Mesendoderm (in vitro differentiated cells): ENCODE measurements at regions not wholly inside any gene's neighbourhood (a gene's known extent, or its start where the extent isn't known, plus 50 kb on each side); places are given as distances from the start of the nearest gene placed in this dataset.

ENCODE experiments used
- DNase-seq: peaks from one replicate; pipeline ENCODE4 v3.0.0; 2013
- H2AK5ac ChIP-seq: 2 replicates; pipeline ENCODE4 v1.6.1; 2013; ENCODE audit warnings: low read length, inconsistent platforms
- H2BK120ac ChIP-seq: 2 replicates; pipeline ENCODE4 v1.6.1; 2013; ENCODE audit warnings: low read depth, mild to moderate bottlenecking, low read length, moderate library complexity, mixed read lengths
- H2BK15ac ChIP-seq: replicated peaks from 2 replicates; pipeline ENCODE4 v1.6.1; 2013; ENCODE audit warnings: low read depth, mild to moderate bottlenecking, moderate library complexity
- H2BK5ac ChIP-seq: 2 replicates; pipeline ENCODE4 v1.6.1; 2013; ENCODE audit warnings: low read length, inconsistent platforms
- H3K18ac ChIP-seq: 2 replicates; pipeline ENCODE4 v1.6.1; 2013; ENCODE audit warnings: mild to moderate bottlenecking, low read length, mixed read lengths
- H3K23ac ChIP-seq: one replicate; pipeline ENCODE4 v1.6.1; 2013; ENCODE audit warnings: low read length
- H3K27ac ChIP-seq: 2 replicates; pipeline ENCODE4 v1.5.1; 2013; ENCODE audit warnings: low read depth, mild to moderate bottlenecking, inconsistent platforms, low read length, moderate library complexity
- H3K27me3 ChIP-seq: 2 replicates; pipeline ENCODE4 v1.6.1; 2013; ENCODE audit warnings: low read length, control low read depth, mild to moderate bottlenecking, inconsistent platforms; ENCODE audit not compliant: insufficient read depth, poor library complexity
- H3K36me3 ChIP-seq: 2 replicates; pipeline ENCODE4 v1.6.1; 2013; ENCODE audit warnings: low read length, inconsistent platforms; ENCODE audit not compliant: control insufficient read depth, insufficient read depth
- H3K4ac ChIP-seq: one replicate; pipeline ENCODE4 v1.6.1; 2013; ENCODE audit warnings: low read depth, mild to moderate bottlenecking, low read length, moderate library complexity
- H3K4me1 ChIP-seq: 2 replicates; pipeline ENCODE4 v1.6.1; 2013; ENCODE audit warnings: low read depth, low read length, inconsistent platforms; ENCODE audit not compliant: control insufficient read depth
- H3K4me2 ChIP-seq: 2 replicates; pipeline ENCODE4 v1.6.1; 2013; ENCODE audit warnings: low read length
- H3K4me3 ChIP-seq: 2 replicates; pipeline ENCODE4 v1.5.1; 2013; ENCODE audit warnings: mild to moderate bottlenecking, low read length
- H3K56ac ChIP-seq: one replicate; pipeline ENCODE4 v1.6.1; 2013; ENCODE audit warnings: low read length
- H3K79me1 ChIP-seq: 2 replicates; pipeline ENCODE4 v1.6.1; 2013; ENCODE audit warnings: low read length, inconsistent platforms
- H3K79me2 ChIP-seq: 2 replicates; pipeline ENCODE4 v1.6.1; 2013; ENCODE audit warnings: mild to moderate bottlenecking, low read length; ENCODE audit not compliant: control insufficient read depth, insufficient read depth
- H3K9ac ChIP-seq: 2 replicates; pipeline ENCODE4 v1.6.1; 2013; ENCODE audit warnings: low read length, inconsistent platforms
- H4K5ac ChIP-seq: one replicate; pipeline ENCODE4 v1.6.1; 2013; ENCODE audit warnings: low read length
- H4K8ac ChIP-seq: one replicate; pipeline ENCODE4 v1.6.1; 2013; ENCODE audit warnings: low read depth, mild to moderate bottlenecking, control low read depth, low read length, moderate library complexity
- WGBS: extraction: QIAGEN DNeasy Blood & Tissue Kit; methylation state at CpG from one replicate; pipeline ENCODE4 v1.1.7; 2013; ENCODE audit warnings: low lambda C conversion rate, missing lambda C conversion rate; ENCODE audit not compliant: insufficient coverage; ENCODE audit errors: extremely low coverage; 5-methylcytosine and 5-hydroxymethylcytosine counted together

GRCh38 chr13:32962342-32962741 lies 53.9 kb upstream of the KL start:
- DNase-seq, result no peak
- H3K23ac ChIP-seq, result no peak overlapping the region
- no peaks in the 10 kb centered on the region for H3K79me2 ChIP-seq
- no peak overlapping the region for H3K27ac ChIP-seq
- H3K4me2 ChIP-seq, result no peak overlapping the region
- H2AK5ac ChIP-seq, result no peak overlapping the region
- H3K4me3 ChIP-seq, result no peak overlapping the region
- no peak overlapping the region for H2BK15ac ChIP-seq
- no peak overlapping the region for H2BK120ac ChIP-seq
- H3K36me3 ChIP-seq, result no peaks in the 10 kb centered on the region
- H3K9ac ChIP-seq, result no peak overlapping the region
- no peaks in the 10 kb centered on the region for H3K27me3 ChIP-seq
- no peak overlapping the region for H3K18ac ChIP-seq
- H2BK5ac ChIP-seq, result no peak overlapping the region
- H3K4me1 ChIP-seq, result no peaks in the 10 kb centered on the region
- H3K79me1 ChIP-seq, result no peaks in the 10 kb centered on the region
- WGBS, result no CpG with 5 or more reads among the region's 2 CpGs
- no peak overlapping the region for H3K4ac ChIP-seq
- no peak overlapping the region for H3K56ac ChIP-seq
- no peak overlapping the region for H4K8ac ChIP-seq
- H4K5ac ChIP-seq, result no peak overlapping the region

- no peak overlapping the region for H3K18ac ChIP-seq
- H3K79me1 ChIP-seq, result no peaks in the 10 kb centered on the region
- H3K27me3 ChIP-seq, result no peaks in the 10 kb centered on the region
- H3K27ac ChIP-seq, result no peak overlapping the region
- H3K4me1 ChIP-seq, result no peaks in the 10 kb centered on the region
- no peak overlapping the region for H4K5ac ChIP-seq
- H3K79me2 ChIP-seq, result no peaks in the 10 kb centered on the region
- H3K56ac ChIP-seq, result no peak overlapping the region
- H3K36me3 ChIP-seq, result no peaks in the 10 kb centered on the region
- H2BK120ac ChIP-seq, result no peak overlapping the region
- no peak overlapping the region for H2BK5ac ChIP-seq
- no CpG with 5 or more reads among the region's 2 CpGs for WGBS
- H3K4me2 ChIP-seq, result no peak overlapping the region
- H3K9ac ChIP-seq, result no peak overlapping the region
- no peak overlapping the region for H3K4ac ChIP-seq
- H2BK15ac ChIP-seq, result no peak overlapping the region
- H3K4me3 ChIP-seq, result no peak overlapping the region
- no peak overlapping the region for H2AK5ac ChIP-seq
- no peak overlapping the region for H3K23ac ChIP-seq
- DNase-seq, result no peak
- H4K8ac ChIP-seq, result no peak overlapping the region
These were observed 51.2 kb upstream of the KL start for GRCh38 chr13:32964987-32965386.
